ENCODE measurements at regions not wholly inside any gene's neighbourhood (a gene's known extent, or its start where the extent isn't known, plus 50 kb on each side); places are given as distances from the start of the nearest gene placed in this dataset.

DNA sequence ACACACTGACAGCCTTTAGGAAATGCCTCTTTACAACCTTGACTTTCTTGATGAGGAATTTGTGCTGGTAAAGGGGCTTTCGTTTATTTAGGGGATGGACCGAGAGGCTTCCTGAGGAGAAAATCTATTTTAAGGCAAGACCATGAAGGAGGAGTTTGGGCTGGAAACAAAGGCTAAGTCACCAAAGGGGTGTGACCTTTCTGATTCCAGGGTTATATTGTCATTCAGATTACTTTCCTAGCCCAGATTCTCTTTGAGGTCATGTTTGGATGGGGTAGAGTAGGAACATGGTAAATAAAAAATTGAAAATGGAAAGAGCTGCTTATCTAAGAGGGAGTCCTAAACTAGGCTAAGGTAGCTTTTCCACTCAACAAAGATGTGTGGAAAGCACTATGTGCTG, 77.1 kb upstream of the UGP2 start:
- CTCF ChIA-PET, result no interaction called here
- Mint-ChIP-seq H3K4me1 (ENCODE audit: low read depth, unreplicated experiment) (no peaks in the 10 kb centered on the region), H3K27me3 (ENCODE audit: unreplicated experiment) (no peaks in the 10 kb centered on the region), H3K27ac (ENCODE audit: unreplicated experiment) (no peak overlapping the region), H3K9me3 (ENCODE audit: low read depth, unreplicated experiment) (no peaks in the 10 kb centered on the region), H3K4me3 (ENCODE audit: low read depth, unreplicated experiment) (no peak overlapping the region), H3K36me3 (ENCODE audit: insufficient read depth, unreplicated experiment) (no peaks in the 10 kb centered on the region)
- no TSS peak for BruUV-seq (replicated peaks)
- no peak for DNase-seq
- TF ChIP-seq, protein P1, sequence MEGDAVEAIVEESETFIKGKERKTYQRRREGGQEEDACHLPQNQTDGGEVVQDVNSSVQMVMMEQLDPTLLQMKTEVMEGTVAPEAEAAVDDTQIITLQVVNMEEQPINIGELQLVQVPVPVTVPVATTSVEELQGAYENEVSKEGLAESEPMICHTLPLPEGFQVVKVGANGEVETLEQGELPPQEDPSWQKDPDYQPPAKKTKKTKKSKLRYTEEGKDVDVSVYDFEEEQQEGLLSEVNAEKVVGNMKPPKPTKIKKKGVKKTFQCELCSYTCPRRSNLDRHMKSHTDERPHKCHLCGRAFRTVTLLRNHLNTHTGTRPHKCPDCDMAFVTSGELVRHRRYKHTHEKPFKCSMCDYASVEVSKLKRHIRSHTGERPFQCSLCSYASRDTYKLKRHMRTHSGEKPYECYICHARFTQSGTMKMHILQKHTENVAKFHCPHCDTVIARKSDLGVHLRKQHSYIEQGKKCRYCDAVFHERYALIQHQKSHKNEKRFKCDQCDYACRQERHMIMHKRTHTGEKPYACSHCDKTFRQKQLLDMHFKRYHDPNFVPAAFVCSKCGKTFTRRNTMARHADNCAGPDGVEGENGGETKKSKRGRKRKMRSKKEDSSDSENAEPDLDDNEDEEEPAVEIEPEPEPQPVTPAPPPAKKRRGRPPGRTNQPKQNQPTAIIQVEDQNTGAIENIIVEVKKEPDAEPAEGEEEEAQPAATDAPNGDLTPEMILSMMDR (IDR thresholded peaks at IDR 0.05; ENCODE audit: unreplicated experiment), result no peak
- intact Hi-C loops (cut with micrococcal nuclease; ENCODE audit: unreplicated experiment), result no loop called here

DNA sequence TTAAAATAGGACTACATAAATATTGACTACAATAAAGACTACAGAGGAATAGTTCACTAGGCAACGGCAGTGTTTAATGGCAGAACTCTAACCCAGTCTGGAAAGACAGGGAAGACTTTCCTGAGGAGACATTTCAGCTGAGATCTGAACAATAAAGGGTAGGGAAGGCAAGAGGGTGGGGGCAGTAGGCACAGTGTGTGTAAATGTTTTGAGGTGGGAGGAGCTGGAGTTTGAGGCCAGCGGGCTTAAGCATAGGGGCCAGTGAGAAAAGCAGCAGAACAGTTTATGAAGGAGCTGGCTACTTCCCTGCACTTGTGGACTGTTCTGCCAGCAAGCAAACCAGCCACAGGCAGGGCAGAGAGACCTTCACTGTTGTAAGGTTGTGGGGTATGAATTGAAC, 76.6 kb upstream of the UGP2 start:
- intact Hi-C loops (cut with micrococcal nuclease; ENCODE audit: unreplicated experiment), result no loop called here
- no peaks in the 10 kb centered on the region for H3K36me3 Mint-ChIP-seq (ENCODE audit: insufficient read depth, unreplicated experiment)
- H3K4me3 Mint-ChIP-seq (ENCODE audit: low read depth, unreplicated experiment), result no peak overlapping the region
- CTCF ChIA-PET, result no interaction called here
- no peak overlapping the region for H3K27ac Mint-ChIP-seq (ENCODE audit: unreplicated experiment)
- BruUV-seq (replicated peaks), result no TSS peak
- no peaks in the 10 kb centered on the region for H3K9me3 Mint-ChIP-seq (ENCODE audit: low read depth, unreplicated experiment)
- H3K4me1 Mint-ChIP-seq (ENCODE audit: low read depth, unreplicated experiment), result no peaks in the 10 kb centered on the region
- no peaks in the 10 kb centered on the region for H3K27me3 Mint-ChIP-seq (ENCODE audit: unreplicated experiment)
- DNase-seq, result no peak
- TF ChIP-seq, protein P1 (IDR thresholded peaks at IDR 0.05; ENCODE audit: unreplicated experiment), result no peak

DNA sequence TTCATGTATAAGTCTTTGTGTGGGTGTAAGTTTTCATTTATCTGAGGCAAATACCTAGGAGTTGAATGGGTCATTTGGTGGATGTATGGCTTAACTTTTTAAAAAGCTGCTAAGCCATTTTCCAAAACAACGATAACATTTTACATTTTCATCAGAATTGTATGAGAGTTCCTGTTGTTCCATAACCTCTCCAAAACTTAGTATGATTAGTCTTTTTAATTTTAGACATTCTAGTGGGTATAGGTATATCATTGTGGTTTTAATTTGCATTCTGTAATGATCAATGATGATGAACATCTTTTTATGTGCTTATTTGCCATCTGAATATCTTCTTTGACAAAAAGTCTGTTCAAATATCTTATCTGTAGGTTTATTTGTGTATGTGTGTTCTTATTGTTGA, 74.4 kb upstream of the UGP2 start:
- TF ChIP-seq, protein P1 (IDR thresholded peaks at IDR 0.05; ENCODE audit: unreplicated experiment), result no peak
- no peaks in the 10 kb centered on the region for H3K9me3 Mint-ChIP-seq (ENCODE audit: low read depth, unreplicated experiment)
- intact Hi-C loops (cut with micrococcal nuclease; ENCODE audit: unreplicated experiment), result no loop called here
- no peaks in the 10 kb centered on the region for H3K4me1 Mint-ChIP-seq (ENCODE audit: low read depth, unreplicated experiment)
- DNase-seq, result no peak
- no peak overlapping the region for H3K4me3 Mint-ChIP-seq (ENCODE audit: low read depth, unreplicated experiment)
- H3K27ac Mint-ChIP-seq (ENCODE audit: unreplicated experiment), result no peak overlapping the region
- BruUV-seq (replicated peaks), result no TSS peak
- no peaks in the 10 kb centered on the region for H3K36me3 Mint-ChIP-seq (ENCODE audit: insufficient read depth, unreplicated experiment)
- no peaks in the 10 kb centered on the region for H3K27me3 Mint-ChIP-seq (ENCODE audit: unreplicated experiment)
- CTCF ChIA-PET, result no interaction called here

DNA sequence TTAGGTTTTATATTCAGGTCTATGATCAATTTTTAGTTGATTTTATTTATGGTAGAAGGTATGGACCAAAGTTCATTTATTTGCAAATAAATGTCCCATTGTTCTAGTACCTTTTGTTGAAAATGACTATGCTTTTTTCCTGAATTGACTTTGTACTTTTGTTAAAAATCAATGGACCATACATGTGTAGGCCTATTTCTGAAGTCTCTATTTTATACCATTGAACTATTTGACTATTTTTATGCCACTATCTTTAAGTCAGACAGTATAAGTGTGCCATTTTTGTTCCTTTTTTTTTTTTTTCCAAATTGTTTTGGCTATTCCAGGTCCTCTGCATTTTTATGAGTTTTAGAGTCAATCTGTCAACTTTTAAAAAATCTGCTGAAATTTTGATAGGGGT, 73.6 kb upstream of the UGP2 start:
- no peak for DNase-seq
- CTCF ChIA-PET, result no interaction called here
- no peak overlapping the region for H3K27ac Mint-ChIP-seq (ENCODE audit: unreplicated experiment)
- H3K9me3 Mint-ChIP-seq (ENCODE audit: low read depth, unreplicated experiment), result no peaks in the 10 kb centered on the region
- H3K4me1 Mint-ChIP-seq (ENCODE audit: low read depth, unreplicated experiment), result no peaks in the 10 kb centered on the region
- intact Hi-C loops (cut with micrococcal nuclease; ENCODE audit: unreplicated experiment), result no loop called here
- TF ChIP-seq, protein P1 (IDR thresholded peaks at IDR 0.05; ENCODE audit: unreplicated experiment), result no peak
- no peak overlapping the region for H3K4me3 Mint-ChIP-seq (ENCODE audit: low read depth, unreplicated experiment)
- no peaks in the 10 kb centered on the region for H3K36me3 Mint-ChIP-seq (ENCODE audit: insufficient read depth, unreplicated experiment)
- no peaks in the 10 kb centered on the region for H3K27me3 Mint-ChIP-seq (ENCODE audit: unreplicated experiment)
- no TSS peak for BruUV-seq (replicated peaks)

DNA sequence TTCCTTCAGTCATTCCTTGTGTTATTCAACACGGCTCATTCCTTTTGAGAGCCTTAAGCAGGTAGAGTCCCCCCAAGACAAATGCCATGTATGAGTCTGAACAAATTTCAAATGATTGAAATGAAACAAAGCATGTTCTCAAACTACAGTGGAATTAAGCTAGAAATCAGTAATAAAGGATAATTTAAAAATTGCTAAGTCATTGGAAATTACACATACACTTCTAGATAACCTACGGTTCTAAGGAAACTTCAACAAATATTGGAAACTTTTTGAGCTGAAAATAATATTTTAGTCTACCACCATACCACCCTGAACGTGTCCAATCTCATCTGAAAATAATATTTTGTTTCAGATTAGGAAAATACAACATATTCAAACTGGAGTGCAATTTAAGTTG, 71.8 kb upstream of the UGP2 start:
- no peak for DNase-seq
- TF ChIP-seq, protein P1 (IDR thresholded peaks at IDR 0.05; ENCODE audit: unreplicated experiment), result no peak
- CTCF ChIA-PET, result no interaction called here
- Mint-ChIP-seq H3K4me1 (ENCODE audit: low read depth, unreplicated experiment) (no peaks in the 10 kb centered on the region), H3K4me3 (ENCODE audit: low read depth, unreplicated experiment) (no peak overlapping the region), H3K36me3 (ENCODE audit: insufficient read depth, unreplicated experiment) (no peaks in the 10 kb centered on the region), H3K27ac (ENCODE audit: unreplicated experiment) (no peak overlapping the region), H3K9me3 (ENCODE audit: low read depth, unreplicated experiment) (no peaks in the 10 kb centered on the region), H3K27me3 (ENCODE audit: unreplicated experiment) (no peaks in the 10 kb centered on the region)
- no TSS peak for BruUV-seq (replicated peaks)
- intact Hi-C loops (cut with micrococcal nuclease; ENCODE audit: unreplicated experiment), result no loop called here
